Muscle layer of duodenum (tissue), 2 donors: ENCODE measurements at regions not wholly inside any gene's neighbourhood (a gene's known extent, or its start where the extent isn't known, plus 50 kb on each side); places are given as distances from the start of the nearest gene placed in this dataset.

Experiments
- H3K27ac ChIP-seq: one replicate; pipeline ENCODE4 v1.7.0; 2013; ENCODE audit warnings: mild to moderate bottlenecking, low read length
- H3K27me3 ChIP-seq: one replicate; pipeline ENCODE4 v1.7.0; 2013; ENCODE audit warnings: low read depth, mild to moderate bottlenecking, control low read depth, low read length
- H3K36me3 ChIP-seq, 2 donors: one replicate each; pipeline ENCODE4 v1.7.0; 2013; ENCODE audit warnings: low read length in 2 of 2, control low read depth in 1 of 2, mild to moderate bottlenecking in 1 of 2; ENCODE audit not compliant: insufficient read depth in 2 of 2, control insufficient read depth in 1 of 2
- H3K4me1 ChIP-seq, 2 donors: one replicate each; pipeline ENCODE4 v1.7.0; 2013; ENCODE audit warnings: low read length in 2 of 2, mild to moderate bottlenecking in 2 of 2, control low read depth in 1 of 2, moderate library complexity in 1 of 2; ENCODE audit not compliant: insufficient read depth in 2 of 2, control insufficient read depth in 1 of 2
- H3K4me3 ChIP-seq, 2 donors: one replicate each; pipeline ENCODE4 v1.7.0; 2013; ENCODE audit warnings: low read length in 2 of 2, low read depth in 1 of 2, mild to moderate bottlenecking in 1 of 2
- H3K9me3 ChIP-seq, 2 donors: one replicate each; pipeline ENCODE4 v1.7.0; 2013; ENCODE audit warnings: low read length in 2 of 2, control low read depth in 1 of 2, mild to moderate bottlenecking in 1 of 2; ENCODE audit not compliant: control insufficient read depth in 1 of 2
- donor health status: healthy.

DNA sequence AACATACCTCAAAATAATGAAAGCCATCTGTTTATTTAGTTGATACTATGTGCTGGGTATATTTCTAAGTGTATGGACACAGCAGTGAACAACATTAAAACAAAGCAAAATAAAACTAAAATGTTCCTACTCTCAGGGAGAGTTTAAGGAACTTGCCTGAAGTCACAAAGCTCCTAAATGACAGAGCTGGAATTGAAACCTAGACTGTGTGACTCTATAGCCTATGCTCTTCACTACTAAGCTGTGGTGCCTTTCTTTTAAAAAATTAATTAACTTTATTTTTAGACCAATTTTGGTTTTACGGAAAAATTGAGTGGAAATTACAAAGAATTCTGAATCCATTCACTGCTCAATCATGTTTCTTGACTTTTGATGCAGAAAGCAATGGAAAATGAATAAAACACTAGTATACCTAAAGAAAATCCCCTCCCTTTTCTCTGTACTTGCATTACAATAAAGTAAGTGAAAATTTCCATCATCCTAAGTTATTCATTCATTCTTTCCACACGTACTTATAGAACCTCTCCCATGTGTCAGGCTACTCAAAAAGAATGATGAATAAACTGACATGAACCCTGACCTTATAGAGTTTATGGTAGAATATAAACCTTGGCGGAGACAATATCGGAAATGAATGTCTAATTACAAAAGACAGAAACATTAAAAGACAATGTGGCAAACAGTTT lies 189.8 kb upstream of the RBMS3 start:
- no peaks in the 10 kb centered on the region for H3K4me1 ChIP-seq
- no peak overlapping the region for H3K4me3 ChIP-seq
- H3K27ac ChIP-seq, result no peak overlapping the region
- H3K27me3 ChIP-seq, result no peaks in the 10 kb centered on the region
- H3K9me3 ChIP-seq, result peaks cover 0 to 6% of the 10 kb centered on the region in 2 donors
- no peaks in the 10 kb centered on the region for H3K36me3 ChIP-seq

DNA sequence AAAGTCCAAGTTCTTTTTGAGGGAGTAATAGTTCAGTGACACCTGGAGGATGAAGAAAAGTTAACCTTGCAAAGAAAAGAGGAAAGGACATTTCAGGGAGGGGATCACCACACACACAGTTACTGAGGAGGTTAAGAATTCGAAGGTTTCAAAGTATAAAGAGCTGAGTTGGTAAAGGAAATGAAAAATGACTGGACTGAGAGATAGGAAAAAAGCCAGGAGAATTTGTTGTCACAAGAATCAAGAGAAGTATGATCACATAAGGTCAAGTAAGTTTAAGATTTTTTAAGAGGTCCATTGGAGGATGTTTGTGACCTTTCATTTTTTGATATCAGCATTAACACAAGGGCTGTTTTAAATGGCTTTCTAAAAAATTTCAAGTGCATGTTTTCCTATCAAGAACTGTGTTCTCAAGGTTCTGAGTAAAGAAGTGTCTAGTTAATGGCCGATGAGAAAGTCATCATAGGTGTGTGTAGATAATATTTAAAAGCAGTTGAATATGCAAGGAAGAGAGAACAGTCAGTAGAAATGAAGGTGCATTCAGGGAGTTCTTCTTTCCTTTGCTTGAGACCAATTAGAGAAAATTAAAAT lies 189.2 kb upstream of the RBMS3 start:
- no peak overlapping the region for H3K27ac ChIP-seq
- no peaks in the 10 kb centered on the region for H3K27me3 ChIP-seq
- H3K9me3 ChIP-seq, result peaks cover 0 to 6% of the 10 kb centered on the region in 2 donors
- no peak overlapping the region for H3K4me3 ChIP-seq
- no peaks in the 10 kb centered on the region for H3K36me3 ChIP-seq
- no peaks in the 10 kb centered on the region for H3K4me1 ChIP-seq

DNA sequence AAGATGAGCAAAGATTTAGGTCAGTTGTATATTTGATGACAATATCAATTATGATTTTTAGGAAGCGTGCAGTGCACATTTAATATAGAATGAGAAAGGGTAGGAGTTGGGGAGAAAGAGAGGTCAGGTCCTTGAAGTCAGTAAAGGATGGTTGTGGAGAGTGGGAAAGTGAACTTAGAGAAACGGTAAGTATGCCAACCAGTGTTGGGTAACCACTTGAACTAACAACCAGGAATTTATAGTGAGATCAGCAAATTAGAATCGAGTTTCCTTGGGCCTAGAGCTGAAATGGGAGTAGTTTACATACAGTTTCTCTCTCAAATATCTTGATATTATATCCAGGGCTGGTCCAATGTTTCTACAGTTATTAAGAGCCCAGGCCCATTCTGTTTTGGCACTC lies 188.5 kb upstream of the RBMS3 start:
- Histone ChIP-seq H3K27ac (no peak overlapping the region), H3K4me3 (no peak overlapping the region), H3K4me1 (no peaks in the 10 kb centered on the region), H3K9me3 (peaks cover 0 to 5% of the 10 kb centered on the region in 2 donors), H3K36me3 (no peaks in the 10 kb centered on the region), H3K27me3 (no peaks in the 10 kb centered on the region)

DNA sequence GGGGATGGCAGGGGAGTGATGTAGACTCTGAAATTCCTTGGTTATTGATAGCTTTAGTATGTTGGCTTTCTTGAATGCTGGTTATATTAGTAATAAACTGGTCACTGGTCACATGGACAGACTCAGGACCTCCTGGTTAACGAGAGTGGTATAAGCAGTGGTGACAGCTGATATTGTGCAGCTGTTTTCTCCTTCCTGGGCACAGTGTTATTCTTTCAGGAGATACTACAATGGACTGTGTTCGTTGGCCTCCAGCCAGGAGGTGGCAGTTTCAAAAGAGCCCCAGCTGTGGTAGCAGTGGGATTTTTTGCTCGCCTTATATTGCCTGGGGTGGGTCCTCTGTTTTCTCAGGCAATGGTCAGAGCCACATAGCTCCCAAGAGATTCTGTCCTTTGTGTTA lies 181.6 kb upstream of the RBMS3 start:
- no peak overlapping the region for H3K27ac ChIP-seq
- no peaks in the 10 kb centered on the region for H3K27me3 ChIP-seq
- H3K4me3 ChIP-seq, result no peak overlapping the region
- H3K9me3 ChIP-seq, result no peaks in the 10 kb centered on the region
- H3K4me1 ChIP-seq, result no peaks in the 10 kb centered on the region
- H3K36me3 ChIP-seq, result no peaks in the 10 kb centered on the region

DNA sequence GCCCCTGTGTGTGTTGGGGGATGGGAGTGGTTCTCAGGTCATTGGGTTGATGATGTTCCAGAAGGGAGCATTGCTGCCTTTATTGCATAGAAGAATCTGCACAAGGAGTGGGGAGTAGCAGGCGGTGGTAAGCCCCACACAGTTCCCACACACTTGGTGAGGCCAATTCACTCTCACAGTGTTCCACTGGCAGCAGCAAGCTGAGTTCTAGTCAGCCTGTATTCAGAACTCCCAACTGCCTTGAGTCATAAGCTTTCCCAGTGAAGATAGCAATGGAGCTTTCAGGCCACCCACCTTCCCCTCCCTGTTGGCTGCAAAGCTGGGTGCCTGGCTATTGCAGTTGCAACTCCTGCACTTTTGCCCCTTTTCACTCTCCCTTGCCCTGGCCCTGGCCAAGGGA lies 181.1 kb upstream of the RBMS3 start:
- Histone ChIP-seq H3K27me3 (no peaks in the 10 kb centered on the region), H3K27ac (no peak overlapping the region), H3K4me1 (no peaks in the 10 kb centered on the region), H3K4me3 (no peak overlapping the region), H3K36me3 (no peaks in the 10 kb centered on the region), H3K9me3 (no peaks in the 10 kb centered on the region)

DNA sequence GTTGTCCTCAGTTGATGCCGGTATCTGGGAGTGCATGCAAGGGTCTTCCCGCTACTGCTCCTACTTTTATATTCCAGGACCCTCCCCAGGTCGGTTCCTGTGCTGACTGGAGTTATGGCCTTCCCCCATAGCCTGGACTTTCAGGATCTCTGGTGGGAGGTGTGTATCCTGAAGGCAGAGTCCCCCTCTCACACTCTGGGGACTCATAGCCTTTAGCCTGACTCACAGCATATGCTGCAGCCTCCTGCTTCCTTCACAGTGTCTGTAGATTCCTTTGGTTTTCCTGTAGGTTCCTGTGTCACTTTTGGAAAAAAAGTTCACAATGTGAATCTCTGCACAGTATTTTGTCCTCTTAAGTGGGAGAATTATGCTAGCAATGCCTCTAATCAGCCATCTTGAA lies 180.6 kb upstream of the RBMS3 start:
- Histone ChIP-seq H3K27me3 (no peaks in the 10 kb centered on the region), H3K27ac (no peak overlapping the region), H3K4me3 (no peak overlapping the region), H3K36me3 (no peaks in the 10 kb centered on the region), H3K9me3 (no peaks in the 10 kb centered on the region), H3K4me1 (no peaks in the 10 kb centered on the region)

DNA sequence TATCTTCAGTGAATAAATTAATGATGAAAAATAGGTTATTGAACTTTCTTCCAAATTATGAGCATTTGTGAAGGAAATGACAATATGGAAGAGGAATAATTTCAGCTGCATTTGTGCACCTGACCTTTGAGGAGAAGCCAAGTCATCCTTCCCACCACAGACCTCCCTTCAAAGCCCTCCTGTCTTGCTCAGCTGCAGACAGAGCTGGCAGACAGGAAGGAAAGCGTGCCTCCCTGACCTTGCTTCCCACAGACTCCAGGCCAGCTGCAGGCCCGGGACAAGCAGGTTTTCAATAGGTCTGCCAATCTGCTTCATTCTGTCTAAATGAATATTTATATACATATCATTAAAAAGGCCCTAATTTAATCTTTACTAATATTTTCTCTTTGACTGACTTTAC lies 152.9 kb upstream of the RBMS3 start:
- Histone ChIP-seq H3K9me3 (no peaks in the 10 kb centered on the region), H3K36me3 (no peaks in the 10 kb centered on the region), H3K4me3 (no peak overlapping the region), H3K27ac (no peak overlapping the region), H3K27me3 (no peaks in the 10 kb centered on the region), H3K4me1 (no peaks in the 10 kb centered on the region)

DNA sequence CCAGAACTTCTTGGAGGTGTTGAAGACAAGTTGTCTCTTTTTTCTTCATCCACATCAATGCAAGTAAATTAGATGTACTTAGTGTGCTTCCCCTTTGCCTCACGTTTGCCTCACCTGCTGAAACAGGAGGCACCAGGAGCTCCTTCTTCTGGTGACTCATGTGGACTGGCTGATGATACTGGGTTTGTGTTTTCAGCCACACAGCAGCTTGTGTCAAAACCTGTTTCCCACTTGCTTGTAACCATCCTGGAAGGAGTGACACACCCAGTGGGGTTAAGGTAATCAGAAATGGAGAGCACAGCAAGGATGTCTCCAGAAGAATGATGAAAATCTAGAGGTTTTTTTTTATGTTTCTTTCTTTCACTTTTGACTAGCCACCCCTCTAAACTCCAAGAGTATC lies 143.3 kb upstream of the RBMS3 start:
- H3K4me1 ChIP-seq, result peaks cover 3 to 17% of the 10 kb centered on the region in 2 donors

DNA sequence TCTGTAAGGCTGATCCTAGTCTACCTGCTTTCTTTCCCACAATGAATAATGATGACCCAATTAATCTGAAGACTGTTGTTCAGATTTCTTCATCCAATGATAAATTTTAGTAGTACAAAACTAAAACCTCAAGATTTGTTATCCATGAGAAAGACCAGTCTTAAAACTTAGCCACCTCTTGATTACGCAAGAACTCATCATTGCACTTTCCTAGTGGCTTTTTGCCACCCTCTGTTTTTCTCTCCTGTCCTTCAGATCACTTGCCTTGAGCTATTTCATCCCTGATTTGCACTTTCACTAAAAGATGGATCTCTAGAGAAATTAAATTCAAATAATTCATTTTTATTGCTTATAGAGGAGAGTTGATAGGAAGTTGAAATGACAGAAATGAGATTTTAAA lies 142.7 kb upstream of the RBMS3 start:
- Histone ChIP-seq H3K27ac (no peak overlapping the region), H3K36me3 (no peaks in the 10 kb centered on the region), H3K9me3 (no peaks in the 10 kb centered on the region), H3K4me1 (peaks cover 3 to 17% of the 10 kb centered on the region in 2 donors), H3K4me3 (no peak overlapping the region), H3K27me3 (no peaks in the 10 kb centered on the region)

More for the DNA sequence above, 143.3 kb upstream of the RBMS3 start:
- Histone ChIP-seq H3K27ac (no peak overlapping the region), H3K36me3 (no peaks in the 10 kb centered on the region), H3K27me3 (no peaks in the 10 kb centered on the region), H3K4me3 (no peak overlapping the region), H3K9me3 (no peaks in the 10 kb centered on the region)

DNA sequence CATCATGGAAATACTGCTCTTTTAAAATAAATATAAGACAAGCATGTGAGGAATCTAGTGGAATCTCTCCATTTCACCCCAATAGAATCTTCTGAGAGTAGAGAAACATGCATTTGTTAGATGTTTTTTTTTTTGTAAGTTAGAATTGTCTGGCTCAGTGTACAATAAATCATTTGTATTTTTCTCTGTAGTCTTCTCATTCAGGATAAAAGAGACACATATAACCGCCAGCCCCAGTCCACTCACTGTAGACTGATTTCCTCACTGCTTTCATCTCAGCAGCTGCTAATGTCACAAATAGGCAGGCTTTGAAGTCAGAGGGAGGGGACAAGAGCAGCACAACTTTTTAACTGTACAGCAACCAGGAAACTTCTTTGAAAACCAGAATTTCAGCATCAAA lies 140.2 kb upstream of the RBMS3 start:
- Histone ChIP-seq H3K27me3 (no peaks in the 10 kb centered on the region), H3K27ac (no peak overlapping the region), H3K36me3 (no peaks in the 10 kb centered on the region), H3K4me3 (no peak overlapping the region), H3K4me1 (peaks cover 6 to 24% of the 10 kb centered on the region in 2 donors), H3K9me3 (no peaks in the 10 kb centered on the region)

DNA sequence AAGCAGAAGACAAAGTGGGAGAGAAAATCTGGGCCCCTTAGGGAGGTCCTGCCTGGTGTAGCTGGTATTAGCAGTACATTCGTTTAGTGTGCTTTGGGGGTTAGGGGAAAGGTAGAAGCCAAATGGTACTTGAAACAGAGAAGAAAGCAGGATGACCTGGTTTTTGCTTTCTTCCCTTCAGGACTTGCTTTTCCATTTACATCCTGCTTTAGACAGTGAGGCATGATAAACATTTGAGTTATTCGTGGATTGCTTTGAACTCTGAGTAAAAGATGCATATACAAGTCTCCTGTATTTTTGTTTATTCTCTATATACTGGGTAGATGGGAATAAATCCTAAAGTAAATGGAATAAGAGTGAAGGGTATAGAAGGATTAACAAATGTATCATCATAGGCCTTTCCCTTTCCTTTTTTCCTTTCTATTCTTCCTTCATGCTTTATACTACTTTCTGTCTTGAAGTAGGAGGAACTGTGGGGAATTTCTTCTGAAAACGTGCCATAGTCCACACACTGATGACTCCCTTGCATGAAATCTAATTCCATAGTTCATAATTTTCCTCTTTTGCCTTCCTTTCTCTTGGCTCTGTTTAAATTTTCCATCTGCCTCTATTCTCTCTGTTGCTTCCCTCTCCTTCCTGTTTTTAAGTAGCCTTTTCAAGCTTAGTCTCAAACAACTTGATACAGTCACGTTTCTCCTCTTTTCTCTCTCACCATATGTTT lies 139.5 kb upstream of the RBMS3 start:
- Histone ChIP-seq H3K27ac (peak overlapping the region; percentile 47), H3K27me3 (no peaks in the 10 kb centered on the region), H3K9me3 (no peaks in the 10 kb centered on the region), H3K4me1 (peaks cover 6 to 24% of the 10 kb centered on the region in 2 donors), H3K36me3 (no peaks in the 10 kb centered on the region), H3K4me3 (no peak overlapping the region)
